ENCODE measurements at regions not wholly inside any gene's neighbourhood (a gene's known extent, or its start where the extent isn't known, plus 50 kb on each side); places are given as distances from the start of the nearest gene placed in this dataset.

- DNase-seq: no peak
Measured at GRCh38 chr14:38762845-38763244, 340.2 kb downstream of the SEC23A start.

DNA sequence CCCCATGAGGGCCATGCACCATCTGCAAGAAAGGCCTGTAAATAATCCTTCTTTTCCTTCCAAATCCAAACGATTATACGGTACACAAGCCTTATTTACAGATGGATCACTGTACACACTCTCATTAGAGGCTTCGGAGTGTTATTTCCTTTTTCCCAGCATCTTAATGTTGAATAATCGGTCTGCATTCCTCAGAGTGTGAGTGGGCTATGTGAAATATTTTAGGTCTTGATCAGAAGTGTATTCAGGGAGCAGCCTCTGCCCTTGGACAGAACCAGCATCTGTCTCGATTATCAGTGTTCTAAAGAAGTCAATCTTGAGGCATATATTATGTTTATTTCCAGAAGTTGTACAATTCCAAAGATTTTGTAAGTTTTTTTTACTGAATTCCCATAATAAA, 340.6 kb downstream of the SEC23A start:
- DNase-seq: no peak

DNA sequence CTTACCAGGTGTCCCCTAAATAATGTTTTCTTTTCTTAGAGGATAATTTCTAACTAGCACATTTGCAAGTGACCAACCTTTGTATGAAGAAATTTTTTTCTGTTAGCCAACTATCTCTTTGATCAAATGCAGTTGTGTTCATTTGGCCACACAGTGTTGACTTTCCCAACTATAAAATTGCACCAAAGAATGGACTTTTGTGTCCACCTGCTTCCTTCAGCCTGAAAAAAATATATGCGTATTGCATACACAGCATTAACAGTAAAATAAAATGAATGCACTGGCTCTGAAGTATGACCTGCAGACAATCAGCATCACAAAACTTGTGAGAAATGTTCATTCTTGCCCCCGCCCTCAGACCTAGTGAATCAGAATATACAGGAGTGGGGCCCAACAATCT, 342.0 kb downstream of the SEC23A start:
- DNase-seq: no peak

GRCh38 chr14:38758661-38759060, 344.4 kb downstream of the SEC23A start:
- no peak for DNase-seq

- no peak for DNase-seq
Measured at GRCh38 chr14:38755036-38755435, 348.0 kb downstream of the SEC23A start.

GRCh38 chr14:38752750-38753149, 350.3 kb downstream of the SEC23A start:
- DNase-seq: no peak

GRCh38 chr14:38752341-38752740, 350.7 kb downstream of the SEC23A start:
- no peak for DNase-seq

GRCh38 chr14:38751459-38751858, 351.6 kb downstream of the SEC23A start:
- DNase-seq: no peak

DNA sequence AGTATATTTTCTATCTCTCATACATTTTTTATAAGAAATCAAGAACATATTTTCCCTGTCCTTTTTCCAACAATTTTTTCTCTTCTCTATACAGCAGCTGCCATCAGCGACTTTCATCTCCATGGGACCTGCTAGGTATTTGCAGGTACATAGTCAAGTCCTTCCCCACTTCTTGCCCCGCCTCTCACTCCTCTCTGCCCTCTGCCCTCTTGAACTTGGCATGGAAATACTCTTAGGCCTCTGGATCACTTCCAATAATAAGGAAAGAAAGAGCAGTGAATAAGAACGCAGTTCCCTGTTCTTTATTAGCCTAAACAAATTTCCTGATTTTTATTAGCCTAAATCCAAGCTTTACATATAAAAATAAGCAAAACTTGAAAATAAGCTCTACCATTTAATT, 353.1 kb downstream of the SEC23A start:
- DNase-seq: no peak

- no peak for DNase-seq
Measured at GRCh38 chr14:38745861-38746260, 357.2 kb downstream of the SEC23A start.

DNA sequence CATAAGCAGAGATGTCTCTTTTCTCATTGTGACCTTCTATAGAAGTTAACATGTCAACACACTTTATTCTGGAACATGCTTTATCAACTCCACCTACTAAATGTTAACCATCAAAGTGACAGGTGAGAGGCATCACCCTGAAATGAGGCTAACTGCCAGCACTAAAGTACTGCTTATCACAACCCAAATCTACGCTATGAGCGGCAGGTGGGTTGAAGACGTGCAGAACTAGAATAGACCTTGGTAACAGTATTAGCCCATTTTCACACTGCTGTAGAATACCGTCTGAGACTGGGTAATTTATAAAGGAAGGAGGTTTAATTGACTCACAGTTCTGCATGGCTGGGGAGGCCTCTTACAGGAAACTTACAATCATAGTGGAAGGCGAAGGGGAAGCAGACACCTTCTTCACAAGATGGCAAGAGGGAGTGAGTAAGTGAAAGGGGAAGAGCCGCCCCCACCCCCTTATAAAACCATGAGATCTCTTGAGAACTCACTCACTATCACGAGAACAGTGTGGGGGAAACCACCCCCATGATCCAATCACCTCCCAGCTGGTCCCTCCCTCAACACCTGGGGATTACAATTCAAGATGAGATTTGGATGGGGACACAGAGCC, 359.0 kb downstream of the SEC23A start:
- DNase-seq: no peak

DNA sequence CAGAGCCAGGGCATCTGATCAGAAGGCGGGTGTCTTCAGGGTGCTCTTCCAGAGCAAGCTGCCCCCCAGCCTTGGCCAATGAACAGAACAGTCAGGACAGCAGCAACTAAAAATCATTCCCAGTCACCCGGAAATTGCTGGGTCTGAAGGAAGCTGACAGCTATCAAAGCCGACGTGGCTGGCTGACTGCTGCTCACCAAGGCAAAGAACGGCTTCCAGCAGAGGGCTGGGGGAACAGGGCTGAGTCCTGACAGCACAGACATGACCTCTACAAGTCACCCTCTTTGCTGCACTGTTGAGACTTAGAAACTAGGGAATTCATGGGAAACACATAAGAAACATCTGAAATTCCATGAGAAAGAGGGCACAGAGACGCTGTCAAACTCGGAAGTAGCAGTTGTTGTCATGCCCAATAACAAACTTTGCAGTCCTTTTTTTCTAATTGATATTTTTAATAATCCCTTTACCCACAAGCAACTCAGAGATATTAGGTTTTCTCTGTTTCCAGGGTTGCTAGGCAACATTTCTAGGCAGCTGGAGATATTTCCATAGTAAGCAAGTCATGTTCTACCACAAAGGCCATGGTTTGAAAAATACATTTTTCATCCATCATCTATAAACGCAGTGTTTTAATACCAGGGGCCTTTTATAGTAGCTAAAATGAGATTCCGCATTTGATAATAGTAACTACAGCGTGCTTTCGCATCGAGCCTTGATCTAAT, 365.2 kb downstream of the SEC23A start:
- peak; percentile 25 for DNase-seq

- DNase-seq: no peak
Measured at GRCh38 chr14:38735005-38735404, 368.0 kb downstream of the SEC23A start.

DNA sequence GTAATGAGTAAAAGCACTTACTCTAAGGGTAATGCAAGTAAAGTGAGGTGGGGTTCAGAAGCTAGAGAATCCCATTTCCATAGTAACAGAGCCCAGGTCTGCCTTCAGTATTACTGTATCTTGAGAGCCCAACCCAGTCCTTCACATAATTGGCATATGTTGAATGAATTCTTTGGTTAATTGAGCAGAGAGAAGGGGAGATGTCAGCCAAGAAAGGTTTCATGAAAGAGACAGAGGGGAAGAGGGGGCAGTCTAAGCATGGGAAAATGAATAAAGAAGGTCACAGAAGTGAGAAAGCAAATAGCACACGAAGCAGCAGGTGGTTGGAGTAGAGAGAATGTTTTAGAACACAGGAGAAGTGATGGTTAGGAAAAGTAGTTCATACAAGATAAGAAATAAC, 371.1 kb downstream of the SEC23A start:
- no peak for DNase-seq

DNA sequence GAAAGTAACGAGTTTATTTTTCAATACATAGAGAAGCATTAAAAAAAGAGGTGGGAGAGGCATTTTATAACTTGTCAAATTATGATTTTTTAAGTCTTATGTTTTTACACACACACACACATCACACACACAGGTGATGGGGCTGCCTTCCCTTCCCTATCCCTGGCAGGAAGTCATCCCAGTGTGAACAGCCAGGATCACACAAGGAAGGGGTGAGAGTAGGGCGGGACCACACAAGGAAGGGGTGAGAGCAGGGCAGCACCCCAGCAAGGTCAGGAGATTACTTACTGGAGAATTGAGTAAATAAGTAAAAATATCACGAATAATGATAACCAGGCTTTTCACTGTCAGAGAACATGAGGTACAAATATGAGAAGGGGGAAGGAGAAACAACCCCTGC, 372.6 kb downstream of the SEC23A start:
- no peak for DNase-seq

- DNase-seq: no peak
Measured at GRCh38 chr14:38727731-38728130, 375.3 kb downstream of the SEC23A start.

DNA sequence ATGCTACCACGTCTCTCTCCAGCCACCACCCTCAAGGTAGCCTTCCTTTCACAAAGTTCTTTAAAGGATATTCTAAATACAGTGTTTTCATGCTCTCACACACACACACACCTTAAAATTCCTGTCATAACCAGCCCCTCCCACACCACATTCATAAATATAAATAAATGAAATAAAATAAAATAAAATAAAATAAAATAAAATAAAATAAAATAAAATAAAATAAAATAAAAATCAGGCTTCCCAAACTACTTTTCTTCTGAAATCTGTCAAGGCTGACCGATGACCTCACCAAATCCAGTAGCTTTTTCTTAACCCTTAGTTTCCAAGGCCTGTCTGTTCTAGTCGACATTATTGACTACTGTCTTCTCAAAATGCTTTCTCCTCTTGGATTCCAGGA, 378.4 kb downstream of the SEC23A start:
- DNase-seq: no peak

- no peak for DNase-seq
Measured at GRCh38 chr14:38723959-38724358, 379.1 kb downstream of the SEC23A start.

GRCh38 chr14:38723277-38723676, 379.8 kb downstream of the SEC23A start:
- DNase-seq: no peak

GRCh38 chr14:38721822-38722431, 381.1 kb downstream of the SEC23A start:
- peak; percentile 18 for DNase-seq

DNA sequence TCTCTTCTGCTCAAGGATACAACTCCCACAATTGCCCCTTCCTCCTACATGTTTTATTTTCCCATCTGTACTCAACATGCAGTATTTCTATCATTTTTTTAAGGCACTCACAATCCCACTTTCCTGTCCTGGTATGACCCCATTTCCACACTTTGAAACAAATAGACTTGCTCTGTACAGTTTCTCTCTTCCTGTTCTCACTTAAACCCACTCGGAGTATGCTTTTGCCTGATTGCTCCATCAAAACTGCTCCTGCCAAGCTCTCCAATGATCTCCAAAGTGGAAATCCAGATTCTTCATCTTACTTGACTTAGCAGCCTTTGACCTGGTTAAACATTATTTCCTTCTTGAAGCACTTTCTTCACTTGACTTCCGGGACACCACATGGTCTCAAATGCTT, 384.5 kb downstream of the SEC23A start:
- no peak for DNase-seq

- DNase-seq: no peak
Measured at GRCh38 chr14:38716926-38717325, 386.1 kb downstream of the SEC23A start.

GRCh38 chr14:38710881-38711280, 392.2 kb downstream of the SEC23A start:
- DNase-seq: no peak

DNA sequence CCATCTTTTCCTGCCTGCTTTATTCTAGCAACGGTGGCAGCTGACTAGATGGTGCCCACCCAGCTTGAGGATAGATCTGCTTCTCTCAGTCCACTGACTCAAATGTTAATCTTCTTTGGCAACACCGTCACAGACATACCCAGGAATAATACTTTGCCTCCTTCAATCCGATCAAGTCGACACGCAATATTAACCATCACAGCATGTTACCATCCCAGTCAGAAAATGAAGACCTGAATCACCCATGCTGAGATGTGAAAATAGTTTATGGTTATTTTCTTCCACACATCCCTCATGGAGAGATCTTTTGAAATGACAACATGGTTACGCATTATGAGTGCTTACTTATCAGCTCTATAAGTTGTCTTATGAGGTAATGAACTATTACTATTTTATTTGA, 392.8 kb downstream of the SEC23A start:
- no peak for DNase-seq

Measured in right kidney (tissue), 1 donor.